ENCODE measurements at regions not wholly inside any gene's neighbourhood (a gene's known extent, or its start where the extent isn't known, plus 50 kb on each side); places are given as distances from the start of the nearest gene placed in this dataset.
"Not testable (repeated sequence)": the region's sequence is repeated elsewhere in the genome, so short reads cannot be mapped to it uniquely, and the experiment has no call there.

- not testable (repeated sequence) for TF ChIP-seq CTCF (IDR thresholded peaks at IDR 0.05); TCF7L2 (IDR thresholded peaks at IDR 0.05; ENCODE audit: low read depth, low read length); REST (IDR thresholded peaks at IDR 0.05; ENCODE audit: insufficient read depth in 1 of 2, low read depth in 2 of 2, low read length in 1 of 2)
These were observed 78.8 kb downstream of the RFLNA start for GRCh38 chr12:124373701-124374100.

Data from Panc1 (cell line).